GM21529 (cell line): ENCODE measurements at regions not wholly inside any gene's neighbourhood (a gene's known extent, or its start where the extent isn't known, plus 50 kb on each side); places are given as distances from the start of the nearest gene placed in this dataset.

Experiments used
- ATAC-seq: cut with Tn5 transposase; IDR thresholded peaks from one replicate; pipeline ENCODE4 v1.9.1; 2021; ENCODE audit not compliant: unreplicated experiment

DNA sequence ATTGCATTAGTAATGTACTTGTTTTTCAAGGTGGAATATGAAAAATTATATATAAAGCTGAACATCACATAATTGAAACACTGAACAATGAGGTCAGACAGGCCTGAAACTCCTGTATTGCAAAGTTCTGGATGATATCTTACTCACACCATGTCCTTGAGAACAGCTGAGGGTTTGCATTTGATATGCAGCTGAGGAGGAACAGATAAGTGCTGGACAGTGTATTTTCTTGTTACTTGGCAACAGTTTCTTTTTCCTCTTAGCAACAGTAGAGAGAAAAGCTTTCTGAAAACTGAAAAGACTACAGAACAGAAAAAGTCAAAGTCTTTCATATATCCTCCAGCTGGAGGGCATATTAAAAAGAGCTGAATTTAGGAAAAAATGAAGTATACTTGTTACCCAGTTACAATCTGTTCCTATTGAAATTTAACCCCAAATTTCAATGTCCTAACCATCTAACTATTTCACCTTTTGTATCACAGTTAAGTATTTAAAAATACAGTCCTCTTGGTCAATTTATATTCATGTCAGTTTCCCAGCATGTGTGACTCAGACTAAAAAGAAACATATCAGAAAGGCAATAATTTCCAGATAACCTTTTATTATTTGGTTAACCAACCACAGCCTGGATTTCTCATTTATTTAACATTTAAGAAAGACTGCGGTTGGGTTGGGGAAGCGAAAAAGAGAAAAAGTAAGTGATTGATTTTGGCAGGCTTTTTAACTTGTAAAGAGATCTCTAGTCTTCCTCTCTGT is 733.0 kb upstream of the DPPA4 start:
- no peak for ATAC-seq

DNA sequence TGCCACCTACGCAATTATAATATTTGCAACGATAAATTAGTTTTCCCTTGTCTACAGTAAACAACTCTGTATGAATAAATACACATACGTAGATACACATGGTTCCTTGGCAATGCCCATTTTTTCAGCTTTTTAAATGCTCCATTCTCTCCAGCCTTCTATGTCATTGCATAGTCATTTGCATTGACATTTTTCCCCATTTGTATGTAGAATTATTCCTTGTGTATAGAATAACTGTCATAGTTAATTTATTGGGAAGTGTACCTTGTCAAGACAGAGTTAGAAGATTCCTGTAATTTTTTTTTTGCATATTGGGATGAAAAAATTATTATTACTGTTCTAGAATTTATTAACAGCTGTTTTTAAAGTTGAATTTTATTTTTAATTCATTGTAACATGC is 736.7 kb upstream of the DPPA4 start:
- no peak for ATAC-seq

DNA sequence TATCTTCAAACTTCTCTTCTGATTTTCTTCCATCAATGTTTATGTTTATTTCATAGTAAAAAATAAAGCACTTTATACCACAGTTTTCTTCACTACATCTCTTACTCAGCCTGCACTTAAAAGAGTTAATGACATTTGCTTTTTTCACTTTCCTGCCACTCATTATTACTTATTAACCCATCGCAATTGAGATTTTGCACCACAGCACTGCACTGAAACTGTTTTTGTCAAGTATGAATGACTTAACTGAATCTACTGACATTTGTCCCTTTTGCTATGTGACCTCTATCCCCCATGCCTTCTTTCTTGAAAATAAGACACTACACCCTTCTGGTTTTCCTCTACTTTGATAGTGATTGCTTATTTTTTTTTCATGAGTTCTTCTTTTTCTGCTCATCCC is 739.7 kb upstream of the DPPA4 start:
- no peak for ATAC-seq

DNA sequence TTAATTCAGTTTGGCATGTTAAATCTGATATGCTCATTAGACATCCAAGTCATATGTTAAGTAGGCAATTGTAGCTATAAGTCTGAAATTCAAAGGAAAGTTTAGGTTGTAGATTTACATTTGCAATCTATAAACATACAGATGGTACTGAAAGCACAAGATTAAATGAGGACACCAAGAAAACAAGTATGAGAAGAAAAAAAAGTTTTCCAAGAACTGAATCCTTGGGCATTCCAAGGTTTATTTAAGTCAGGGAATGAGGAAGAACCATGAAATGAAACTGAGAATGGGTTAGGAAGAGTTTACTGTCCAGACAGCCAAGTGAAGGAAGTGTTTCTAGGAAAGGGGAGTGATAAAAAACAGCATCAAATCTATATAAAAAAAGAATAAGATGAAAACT is 756.1 kb upstream of the DPPA4 start:
- ATAC-seq: no peak

DNA sequence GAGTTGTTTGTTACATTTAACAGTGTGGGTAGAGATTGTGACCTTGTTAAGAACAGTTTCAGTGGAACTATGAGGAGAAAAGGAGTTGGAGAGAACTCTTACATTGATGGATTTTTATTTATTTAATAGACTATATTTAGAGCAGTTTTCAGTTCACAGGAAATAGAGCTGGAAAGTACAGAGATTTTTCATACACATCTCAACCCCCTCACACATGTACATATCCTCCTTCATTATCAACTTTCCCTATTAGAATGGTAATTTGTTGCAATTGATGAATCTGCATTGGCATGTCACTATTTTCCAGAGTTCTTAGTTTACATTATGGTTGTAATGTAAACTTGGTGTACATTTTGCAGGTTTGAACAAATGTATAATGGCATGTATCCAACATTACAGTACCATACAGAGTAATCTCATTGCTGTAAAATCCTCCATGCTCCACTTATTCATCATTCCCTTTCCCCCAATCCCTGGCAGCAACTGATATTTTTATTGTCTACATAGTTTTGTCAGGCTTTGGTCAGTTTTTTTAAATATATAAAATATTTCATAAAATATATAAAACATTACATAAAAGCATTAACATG is 756.6 kb upstream of the DPPA4 start:
- no peak for ATAC-seq

DNA sequence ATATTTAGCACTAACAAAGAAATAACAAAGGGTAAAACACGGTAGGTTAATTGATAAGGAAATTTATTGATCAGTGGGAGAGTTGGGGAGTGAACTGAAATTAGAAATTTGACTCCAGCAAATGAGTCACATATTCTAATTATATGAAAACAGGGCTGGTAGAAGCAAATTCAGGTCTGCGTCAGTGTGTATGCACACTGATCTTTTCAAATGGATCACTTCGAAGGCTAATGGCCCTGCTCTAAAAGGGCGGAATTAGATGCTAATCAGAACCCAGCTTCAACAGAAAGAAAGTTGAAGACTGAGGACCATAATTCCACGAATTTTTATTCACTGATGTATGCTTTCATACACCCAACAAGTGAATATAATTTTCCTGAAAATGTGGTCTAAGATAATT is 762.4 kb upstream of the DPPA4 start:
- ATAC-seq: no peak

DNA sequence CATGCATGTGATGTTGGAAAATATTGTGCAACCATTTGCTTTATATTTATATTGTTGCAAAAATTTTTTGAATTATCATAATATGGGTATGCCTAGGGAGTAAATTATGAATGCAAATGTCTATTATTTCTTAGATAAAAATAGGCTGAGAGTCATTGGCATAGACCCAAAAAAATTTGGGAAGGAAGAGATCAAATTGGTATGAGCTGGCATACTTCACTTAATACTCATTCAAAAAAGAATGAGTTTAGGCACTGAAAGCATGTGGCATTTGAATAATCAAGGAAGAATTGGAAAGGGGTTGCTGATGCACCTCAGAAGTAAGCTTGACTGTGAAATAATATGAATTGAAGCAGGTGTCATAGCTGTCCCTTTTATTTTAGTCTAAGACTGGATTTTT is 764.0 kb upstream of the DPPA4 start:
- ATAC-seq: no peak

DNA sequence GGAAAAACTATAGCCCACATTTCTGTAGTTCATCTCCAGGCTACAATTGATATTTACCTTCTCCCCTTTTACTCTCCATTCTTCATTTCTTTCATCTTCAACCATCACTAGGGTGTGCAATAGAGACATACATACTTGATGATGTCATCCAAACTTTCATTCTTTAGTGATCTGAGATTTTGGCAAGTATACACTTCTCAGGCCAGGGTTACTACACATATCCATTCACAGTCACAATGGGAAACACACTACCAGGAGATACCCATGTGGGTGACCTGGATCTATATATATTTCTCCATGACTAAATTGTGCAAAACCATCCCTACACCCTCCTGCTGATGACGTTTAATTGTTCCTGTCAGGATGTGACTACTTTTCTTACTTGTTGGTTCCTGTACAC is 769.5 kb upstream of the DPPA4 start:
- no peak for ATAC-seq

DNA sequence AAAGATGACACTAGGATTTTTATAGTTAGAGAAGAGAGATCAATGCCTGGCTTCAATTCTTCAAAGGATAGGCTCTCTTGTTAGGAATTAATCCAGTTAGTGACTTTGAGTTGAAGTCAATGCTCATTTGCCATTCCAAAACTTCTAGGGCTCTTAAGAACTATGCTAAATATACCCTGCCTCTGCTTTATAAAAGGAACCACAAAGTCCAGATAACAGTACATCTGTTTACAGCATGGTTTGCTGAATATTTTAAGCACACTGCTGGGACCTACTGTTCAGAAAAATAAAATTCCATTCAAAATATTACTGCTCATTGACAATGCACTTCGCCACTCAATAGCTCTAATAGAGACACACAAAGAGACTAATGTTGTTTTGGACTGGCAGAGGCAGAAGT is 786.6 kb upstream of the DPPA4 start:
- ATAC-seq: no peak

DNA sequence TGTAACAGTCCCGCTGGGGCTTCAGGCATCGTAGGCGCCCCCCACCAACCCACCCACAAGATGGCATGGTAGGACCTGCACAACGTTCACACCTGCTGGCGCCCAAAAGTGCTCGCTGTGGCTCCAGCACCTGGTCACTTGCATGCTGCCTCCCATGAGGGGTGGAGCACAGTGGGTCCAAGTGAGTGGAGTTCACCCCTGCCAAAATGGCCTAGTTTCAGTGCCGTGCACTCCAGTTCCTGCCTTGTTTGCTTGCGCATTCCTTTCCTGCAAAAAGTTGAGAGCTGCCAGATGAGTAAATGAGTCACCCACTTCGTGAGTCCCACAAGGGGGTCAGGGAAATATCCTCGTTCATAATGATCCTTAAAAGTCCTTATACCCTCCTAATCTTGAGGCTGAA is 788.7 kb upstream of the DPPA4 start:
- no peak for ATAC-seq

DNA sequence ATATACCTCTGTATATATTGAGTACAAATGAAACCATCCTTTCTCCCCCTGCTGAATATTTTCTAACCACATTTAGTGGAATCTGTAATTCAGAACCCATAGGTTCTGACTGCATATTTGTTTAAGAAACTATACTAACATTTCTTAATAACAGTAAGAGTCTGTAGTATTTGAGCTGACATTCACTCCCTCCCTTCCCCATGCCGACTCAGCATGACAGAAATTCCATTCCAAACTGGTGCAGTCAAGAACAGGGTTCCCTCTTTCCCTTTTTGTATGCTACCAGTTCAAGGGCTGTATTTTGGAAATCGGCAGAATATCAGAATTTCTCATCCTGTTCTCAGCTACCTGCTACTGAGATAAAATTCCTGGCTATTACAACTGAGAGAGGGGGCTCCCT is 796.6 kb upstream of the DPPA4 start:
- no peak for ATAC-seq

DNA sequence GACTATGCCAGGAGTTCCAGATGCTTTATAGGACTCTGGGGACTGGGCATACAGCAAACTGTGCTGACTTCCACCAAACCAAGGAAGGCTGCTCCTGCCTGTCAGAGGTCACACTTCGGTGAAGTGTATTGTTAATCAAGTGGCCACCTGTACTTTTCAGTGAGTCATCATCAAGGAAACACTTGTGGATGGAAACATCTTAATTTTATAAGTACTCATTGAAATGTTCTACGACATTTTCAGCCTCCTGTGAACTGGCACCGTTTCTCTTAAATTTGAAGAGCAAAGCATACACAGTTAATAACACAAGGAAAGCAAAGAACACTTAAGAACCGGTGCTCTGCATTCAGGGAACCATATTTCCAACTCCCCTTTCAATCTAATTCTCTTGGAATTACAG is 801.7 kb upstream of the DPPA4 start:
- no peak for ATAC-seq

DNA sequence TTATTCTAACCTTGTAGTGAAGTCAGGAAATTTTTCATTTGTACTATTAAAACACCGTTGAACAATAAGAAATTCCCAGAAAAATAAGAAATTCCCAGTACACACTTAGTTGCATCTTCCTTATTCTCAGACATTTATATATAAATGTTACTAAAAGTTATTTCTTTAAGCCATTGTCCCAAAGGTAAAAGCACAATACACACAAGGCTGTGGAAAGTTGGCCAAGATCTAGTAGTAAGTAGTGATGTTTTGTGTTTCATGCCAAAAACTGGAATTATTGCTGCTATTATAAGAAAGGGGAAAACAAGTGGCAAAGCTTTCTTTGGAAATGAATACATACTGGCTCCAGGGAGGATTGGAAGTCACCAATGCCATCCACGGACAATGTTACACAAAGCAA is 802.5 kb upstream of the DPPA4 start:
- no peak for ATAC-seq

DNA sequence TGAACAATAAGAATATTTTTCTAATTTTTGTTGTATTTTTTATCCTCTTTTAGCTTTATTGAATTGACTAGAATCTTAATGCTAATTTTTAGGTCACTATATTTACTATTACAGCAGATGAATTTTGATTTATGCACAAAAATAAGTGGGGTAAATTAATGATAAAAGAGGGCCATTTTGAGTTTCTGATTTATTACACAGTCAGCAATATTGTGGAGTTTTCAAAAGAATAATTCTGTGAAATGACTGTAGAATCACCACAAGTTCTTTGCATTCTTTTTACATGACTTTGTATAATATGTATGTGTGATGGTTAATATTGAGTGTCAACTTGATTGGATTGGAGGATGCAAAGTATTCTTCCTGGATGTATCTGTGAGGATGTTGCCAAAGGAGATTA is 812.4 kb upstream of the DPPA4 start:
- ATAC-seq: no peak

DNA sequence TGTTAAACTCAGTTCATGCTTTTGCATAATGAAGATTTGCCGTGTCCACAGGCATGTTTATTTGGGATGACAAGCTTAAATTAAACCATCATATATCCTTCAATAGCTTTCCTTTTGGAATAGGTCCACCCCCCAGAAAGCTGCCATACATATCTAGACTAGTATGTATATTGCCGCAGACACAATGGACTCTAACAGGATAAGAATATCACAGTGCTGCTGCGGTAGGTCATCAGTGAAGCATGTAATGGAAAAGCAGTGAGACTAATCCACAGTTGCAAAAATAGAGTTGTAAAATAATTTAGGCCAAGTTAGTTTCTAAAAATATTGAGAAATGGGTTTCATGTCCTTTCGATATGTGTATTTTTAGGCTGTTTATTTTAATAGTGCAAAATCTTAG is 819.9 kb upstream of the DPPA4 start:
- no peak for ATAC-seq

DNA sequence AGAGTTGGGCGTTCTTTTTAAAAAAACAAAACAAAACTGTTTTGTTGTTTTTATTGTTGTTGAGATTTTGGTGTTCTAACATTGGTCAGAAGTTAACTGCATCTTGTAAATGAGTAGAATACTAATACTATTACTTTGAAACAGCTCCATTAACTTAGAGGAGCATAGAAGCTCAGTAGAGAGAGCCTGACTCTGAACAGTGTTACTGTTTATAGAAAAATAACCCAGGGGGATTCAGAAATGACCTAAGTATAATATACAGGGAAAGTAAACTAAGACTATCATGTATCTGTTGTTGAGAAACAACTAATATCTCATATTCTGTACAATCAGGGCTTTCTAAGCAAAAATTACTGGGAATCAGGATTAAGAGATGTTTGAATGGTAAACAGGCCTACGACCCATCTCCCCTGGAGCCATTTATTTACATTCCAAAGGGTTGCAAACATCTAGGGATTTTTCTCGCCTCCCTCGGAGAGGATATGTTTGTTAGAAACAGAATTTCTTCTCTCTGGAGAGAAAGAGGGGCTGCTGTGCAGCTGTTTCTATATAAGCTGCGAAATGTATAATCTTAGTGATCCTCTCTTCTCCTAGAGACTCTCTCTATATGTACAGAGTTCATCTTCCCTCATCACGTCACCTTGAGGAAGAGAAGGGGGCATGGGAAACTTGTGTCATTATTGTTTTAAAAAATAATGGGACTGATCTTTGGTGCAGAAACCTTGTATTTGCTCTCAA is 827.5 kb upstream of the DPPA4 start:
- ATAC-seq: no peak

DNA sequence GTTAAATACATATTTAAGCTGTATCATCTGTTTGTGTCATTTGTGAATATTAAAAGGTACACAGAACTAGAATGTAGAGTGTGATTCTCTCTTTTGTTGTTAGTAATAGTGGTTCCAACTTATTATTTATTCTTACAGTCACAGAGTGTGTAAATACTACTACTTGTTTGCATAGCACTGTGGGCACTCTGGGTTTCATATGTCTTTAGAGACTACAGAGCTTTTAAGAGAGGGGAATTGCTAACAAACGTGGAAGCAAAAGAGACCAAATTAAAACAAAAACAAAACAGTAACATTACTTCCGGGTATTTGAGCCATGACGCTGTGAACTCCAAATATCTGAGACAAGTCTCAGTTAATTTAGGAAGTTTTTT is 828.0 kb upstream of the DPPA4 start:
- no peak for ATAC-seq

DNA sequence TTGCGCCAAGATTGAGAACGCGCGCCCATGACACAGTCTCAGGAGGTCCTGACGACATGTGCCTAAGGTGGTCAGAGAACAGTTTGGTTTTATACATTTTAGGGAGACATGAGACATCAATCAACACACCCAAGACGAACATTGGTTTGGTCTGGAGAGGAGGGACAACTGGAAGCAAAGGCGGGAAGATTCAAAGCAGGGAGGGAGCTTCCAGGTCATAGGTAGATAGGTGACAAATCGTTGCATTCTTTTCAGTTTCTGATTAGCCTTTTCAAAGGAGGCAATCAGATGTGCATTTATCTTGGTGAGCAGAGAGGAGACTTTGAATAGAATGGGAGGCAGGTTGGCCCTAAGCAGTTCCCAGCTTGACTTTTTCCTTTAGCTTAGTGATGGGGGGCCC is 828.4 kb upstream of the DPPA4 start:
- ATAC-seq: no peak

DNA sequence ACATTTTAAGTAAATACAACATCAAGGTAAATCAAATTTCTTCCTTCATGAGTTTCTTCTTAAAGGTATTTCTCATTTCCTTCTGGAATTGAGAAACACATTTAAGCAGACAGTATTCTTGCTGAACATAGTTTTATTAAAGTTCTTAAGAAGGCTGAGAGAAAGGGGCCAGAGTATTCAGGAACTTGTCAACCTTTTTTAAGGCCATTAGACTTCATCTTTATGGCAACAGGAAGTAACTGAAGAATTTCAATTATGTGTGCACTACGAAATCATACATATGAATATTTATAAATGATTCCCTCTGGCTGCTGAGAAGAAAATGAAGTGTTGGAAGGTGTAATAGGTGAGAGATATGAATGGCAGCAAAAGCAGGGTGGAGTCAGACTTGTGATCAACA is 829.4 kb upstream of the DPPA4 start:
- no peak for ATAC-seq

DNA sequence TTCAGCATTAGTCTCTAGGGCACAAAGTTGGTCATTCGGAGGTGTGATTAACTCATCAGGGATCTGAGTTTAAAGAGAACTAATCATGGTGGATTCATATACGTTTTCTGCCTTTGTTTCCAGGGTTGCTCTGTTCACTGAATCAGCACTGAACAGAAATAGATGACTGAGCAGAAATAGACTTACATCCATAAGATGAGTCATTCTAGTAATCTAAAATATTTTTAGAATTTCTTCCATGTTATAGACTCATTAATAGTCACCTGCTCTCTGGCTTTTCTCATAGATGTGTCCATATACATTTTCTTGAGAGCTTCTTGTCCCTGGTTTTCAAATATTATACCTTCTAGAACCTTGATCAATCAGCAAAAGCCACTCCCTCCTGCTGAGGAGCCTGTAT is 837.6 kb upstream of the DPPA4 start:
- no peak for ATAC-seq

DNA sequence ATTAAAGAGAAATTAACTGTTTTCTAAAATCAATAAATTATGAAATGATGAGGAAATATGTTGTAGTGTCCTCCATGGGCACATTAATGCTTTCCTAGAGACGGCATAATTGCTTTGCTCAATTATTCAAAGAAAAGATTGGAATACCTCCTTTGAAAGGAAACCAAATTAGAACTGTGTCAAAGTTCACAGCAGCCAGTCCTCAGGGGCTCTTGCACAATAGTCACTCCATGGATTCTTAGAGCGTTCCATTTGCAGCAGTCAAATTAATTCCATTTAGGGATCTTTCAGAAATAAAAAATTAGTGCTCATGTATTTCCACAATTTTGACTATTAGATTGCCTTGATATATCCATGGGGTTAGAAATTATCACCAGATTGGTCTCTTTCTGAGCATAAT is 841.6 kb upstream of the DPPA4 start:
- no peak for ATAC-seq

DNA sequence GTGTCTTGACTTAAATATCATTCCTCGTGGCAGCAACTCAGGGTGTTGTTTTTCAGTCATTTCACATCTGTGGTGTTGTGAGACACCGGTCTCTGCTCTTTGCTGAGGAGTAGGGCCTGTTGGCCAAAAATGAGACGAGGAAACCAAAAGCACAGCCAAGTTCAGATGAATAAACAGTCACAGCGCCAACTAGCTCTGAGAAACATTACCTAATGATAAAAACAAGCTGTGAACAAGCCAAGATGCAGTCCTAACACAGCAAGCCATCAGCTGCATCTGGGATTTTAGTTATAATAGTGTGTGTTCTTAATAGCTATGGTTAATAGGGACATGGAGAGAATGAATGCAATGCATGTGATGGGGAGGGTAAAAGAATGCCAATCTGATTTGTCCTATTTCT is 843.4 kb upstream of the DPPA4 start:
- ATAC-seq: no peak

DNA sequence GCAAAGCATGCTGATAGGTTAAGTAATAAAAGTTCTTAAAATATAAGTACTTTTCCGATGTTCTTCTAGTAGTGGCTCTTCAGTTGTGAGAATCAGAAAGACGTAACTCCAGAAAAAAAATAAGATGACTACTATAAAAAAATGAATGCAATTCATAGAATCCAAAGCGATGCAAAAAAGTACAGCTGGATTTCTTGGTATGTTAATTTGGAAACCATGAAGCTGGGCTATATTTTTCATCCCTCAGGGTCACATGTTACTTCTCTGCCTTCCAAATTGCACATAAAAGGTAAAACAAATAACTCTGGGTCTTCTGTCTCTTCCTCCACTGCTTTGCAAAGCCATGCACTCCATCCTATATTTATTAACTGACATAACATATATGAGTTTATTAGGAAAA is 843.9 kb upstream of the DPPA4 start:
- no peak for ATAC-seq
